ENCODE measurements at regions not wholly inside any gene's neighbourhood (a gene's known extent, or its start where the extent isn't known, plus 50 kb on each side); places are given as distances from the start of the nearest gene placed in this dataset.
"Not testable (repeated sequence)": the region's sequence is repeated elsewhere in the genome, so short reads cannot be mapped to it uniquely, and the experiment has no call there.

DNA sequence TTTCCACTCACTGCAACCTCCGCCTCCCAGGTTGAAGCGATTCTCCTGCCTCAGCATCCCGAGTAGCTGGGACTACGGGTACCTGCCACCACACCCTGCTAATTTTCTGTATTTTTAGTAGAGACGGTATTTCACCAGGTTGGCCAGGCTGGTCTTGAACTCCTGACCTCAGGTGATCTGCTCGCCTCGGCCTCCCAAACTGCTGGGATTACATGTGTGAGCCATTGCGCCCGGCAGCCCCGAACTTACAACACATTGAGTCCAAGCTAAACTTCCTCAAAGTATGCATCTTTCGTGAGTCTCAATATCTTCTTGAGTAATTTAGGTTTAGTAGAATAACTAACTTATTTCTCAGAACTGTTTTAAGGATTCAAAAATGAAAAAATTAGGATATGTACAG lies 447.2 kb downstream of the EPHA5 start:
- H3K27ac ChIP-seq (ENCODE audit: extremely low read length, insufficient read depth, low read length); POLR2A ChIA-PET; ATAC-seq; H3K79me2 ChIP-seq (ENCODE audit: insufficient read depth, low read length); H3K9ac ChIP-seq (ENCODE audit: insufficient read depth, low read depth, low read length); H3K36me3 ChIP-seq (replicated peaks in 1 of 2; ENCODE audit: control insufficient read depth in 1 of 2, insufficient read depth in 2 of 2, low read length in 2 of 2); H3K9me3 ChIP-seq (ENCODE audit: low read length); in situ Hi-C loops (cut with HindIII; ENCODE audit: extremely low pct_ligation_motif_present, low pct_unique_long_range_greater_than_20kb); H3K4me3 ChIP-seq (replicated peaks in 1 of 3; ENCODE audit: insufficient read depth in 1 of 3, low read depth in 2 of 3, low read length in 3 of 3); H3K4me2 ChIP-seq (ENCODE audit: low read depth, low read length); FAIRE-seq; DNase-seq (ENCODE audit: low spot score); H3K27me3 ChIP-seq (ENCODE audit: control insufficient read depth in 1 of 2, insufficient read depth in 2 of 2, low read length in 2 of 2); BruUV-seq (replicated peaks); CTCF ChIA-PET (ENCODE audit: low intra/inter-chr PET ratio, low total read pairs); intact Hi-C loops (cut with micrococcal nuclease; ENCODE audit: unreplicated experiment); H3K4me1 ChIP-seq (ENCODE audit: insufficient read depth, low read length); H4K20me1 ChIP-seq (ENCODE audit: insufficient read depth, low read length); H2AFZ ChIP-seq (ENCODE audit: low read length): not testable (repeated sequence)
- WGBS (ENCODE audit: low lambda C conversion rate), result 0% methylated on average over 6 of the region's 11 CpGs

DNA sequence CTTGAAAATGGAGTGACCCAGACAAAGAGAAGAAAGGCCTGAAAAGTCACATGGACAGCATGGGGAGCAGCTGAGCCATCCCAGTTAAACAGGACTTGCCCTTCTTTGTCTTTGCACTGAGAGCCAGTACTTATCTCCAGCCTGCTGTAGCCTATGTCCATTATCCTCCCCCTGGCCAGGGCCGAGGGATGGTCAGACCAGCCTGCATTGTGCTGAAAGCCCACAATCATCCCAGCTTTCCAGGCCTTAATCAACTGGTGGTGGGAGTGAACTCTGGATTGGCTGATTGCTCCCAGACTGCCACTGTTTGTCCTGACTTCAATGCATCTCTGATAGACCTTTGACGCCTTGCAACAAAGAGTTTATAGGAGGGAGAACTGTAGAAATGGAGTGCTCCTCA lies 453.1 kb downstream of the EPHA5 start:
- Histone ChIP-seq H3K9me3 (ENCODE audit: low read length) (no peaks in the 10 kb centered on the region), H3K4me1 (ENCODE audit: insufficient read depth, low read length) (no peaks in the 10 kb centered on the region), H3K4me2 (ENCODE audit: low read depth, low read length) (no peak overlapping the region), H3K9ac (ENCODE audit: insufficient read depth, low read depth, low read length) (no peak overlapping the region), H3K4me3 (replicated peaks in 1 of 3; ENCODE audit: insufficient read depth in 1 of 3, low read depth in 2 of 3, low read length in 3 of 3) (no peak overlapping the region), H2AFZ (ENCODE audit: low read length) (no peak overlapping the region), H3K27ac (ENCODE audit: extremely low read length, insufficient read depth, low read length) (no peak overlapping the region), H3K36me3 (replicated peaks in 1 of 2; ENCODE audit: control insufficient read depth in 1 of 2, insufficient read depth in 2 of 2, low read length in 2 of 2) (no peaks in the 10 kb centered on the region), H3K27me3 (ENCODE audit: control insufficient read depth in 1 of 2, insufficient read depth in 2 of 2, low read length in 2 of 2) (no peaks in the 10 kb centered on the region), H4K20me1 (ENCODE audit: insufficient read depth, low read length) (no peaks in the 10 kb centered on the region), H3K79me2 (ENCODE audit: insufficient read depth, low read length) (no peaks in the 10 kb centered on the region)
- ChIA-PET POLR2A (no interaction called here), CTCF (ENCODE audit: low intra/inter-chr PET ratio, low total read pairs) (no interaction called here)
- DNase-seq (ENCODE audit: low spot score) (no peak), FAIRE-seq (no peak), ATAC-seq (no peak)
- 0% methylated on average over 2 of the region's 2 CpGs for WGBS (ENCODE audit: low lambda C conversion rate)
- in situ Hi-C loops (cut with HindIII; ENCODE audit: extremely low pct_ligation_motif_present, low pct_unique_long_range_greater_than_20kb), result no loop called here
- intact Hi-C loops (cut with micrococcal nuclease; ENCODE audit: unreplicated experiment), result no loop called here
- no TSS peak for BruUV-seq (replicated peaks)
- TF ChIP-seq GTF2F1 (IDR thresholded peaks at IDR 0.05; ENCODE audit: low read length), result no peak
- TF ChIP-seq CHCHD3 (CRISPR knock-in tag; IDR thresholded peaks at IDR 0.05), result no peak
- TF ChIP-seq, protein P1, sequence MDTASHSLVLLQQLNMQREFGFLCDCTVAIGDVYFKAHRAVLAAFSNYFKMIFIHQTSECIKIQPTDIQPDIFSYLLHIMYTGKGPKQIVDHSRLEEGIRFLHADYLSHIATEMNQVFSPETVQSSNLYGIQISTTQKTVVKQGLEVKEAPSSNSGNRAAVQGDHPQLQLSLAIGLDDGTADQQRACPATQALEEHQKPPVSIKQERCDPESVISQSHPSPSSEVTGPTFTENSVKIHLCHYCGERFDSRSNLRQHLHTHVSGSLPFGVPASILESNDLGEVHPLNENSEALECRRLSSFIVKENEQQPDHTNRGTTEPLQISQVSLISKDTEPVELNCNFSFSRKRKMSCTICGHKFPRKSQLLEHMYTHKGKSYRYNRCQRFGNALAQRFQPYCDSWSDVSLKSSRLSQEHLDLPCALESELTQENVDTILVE (CRISPR knock-in tag; IDR thresholded peaks at IDR 0.05), result no peak
- TF ChIP-seq, protein P2, sequence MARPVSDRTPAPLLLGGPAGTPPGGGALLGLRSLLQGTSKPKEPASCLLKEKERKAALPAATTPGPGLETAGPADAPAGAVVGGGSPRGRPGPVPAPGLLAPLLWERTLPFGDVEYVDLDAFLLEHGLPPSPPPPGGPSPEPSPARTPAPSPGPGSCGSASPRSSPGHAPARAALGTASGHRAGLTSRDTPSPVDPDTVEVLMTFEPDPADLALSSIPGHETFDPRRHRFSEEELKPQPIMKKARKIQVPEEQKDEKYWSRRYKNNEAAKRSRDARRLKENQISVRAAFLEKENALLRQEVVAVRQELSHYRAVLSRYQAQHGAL (CRISPR knock-in tag; IDR thresholded peaks at IDR 0.05; ENCODE audit: not compliant biosample characterization), result no peak
- TF ChIP-seq KAT8 (CRISPR knock-in tag; IDR thresholded peaks at IDR 0.05), result no peak
- no peak for TF ChIP-seq SSRP1 (CRISPR knock-in tag; IDR thresholded peaks at IDR 0.05)
- TF ChIP-seq ZC3H13 (CRISPR knock-in tag; IDR thresholded peaks at IDR 0.05), result no peak
- TF ChIP-seq, protein P3, sequence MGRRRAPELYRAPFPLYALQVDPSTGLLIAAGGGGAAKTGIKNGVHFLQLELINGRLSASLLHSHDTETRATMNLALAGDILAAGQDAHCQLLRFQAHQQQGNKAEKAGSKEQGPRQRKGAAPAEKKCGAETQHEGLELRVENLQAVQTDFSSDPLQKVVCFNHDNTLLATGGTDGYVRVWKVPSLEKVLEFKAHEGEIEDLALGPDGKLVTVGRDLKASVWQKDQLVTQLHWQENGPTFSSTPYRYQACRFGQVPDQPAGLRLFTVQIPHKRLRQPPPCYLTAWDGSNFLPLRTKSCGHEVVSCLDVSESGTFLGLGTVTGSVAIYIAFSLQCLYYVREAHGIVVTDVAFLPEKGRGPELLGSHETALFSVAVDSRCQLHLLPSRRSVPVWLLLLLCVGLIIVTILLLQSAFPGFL (CRISPR knock-in tag; IDR thresholded peaks at IDR 0.05), result no peak
- no peak for TF ChIP-seq ZFP36L1 (CRISPR knock-in tag; IDR thresholded peaks at IDR 0.05)
- TF ChIP-seq ZNF598 (CRISPR knock-in tag; IDR thresholded peaks at IDR 0.05; ENCODE audit: borderline replicate concordance), result no peak
- no peak for TF ChIP-seq ZNF816 (CRISPR knock-in tag; IDR thresholded peaks at IDR 0.05; ENCODE audit: borderline replicate concordance)
- no peak for TF ChIP-seq EZH2 (conservative IDR thresholded peaks at IDR 0.05; ENCODE audit: low read depth, low read length)
- TF ChIP-seq, protein P4, sequence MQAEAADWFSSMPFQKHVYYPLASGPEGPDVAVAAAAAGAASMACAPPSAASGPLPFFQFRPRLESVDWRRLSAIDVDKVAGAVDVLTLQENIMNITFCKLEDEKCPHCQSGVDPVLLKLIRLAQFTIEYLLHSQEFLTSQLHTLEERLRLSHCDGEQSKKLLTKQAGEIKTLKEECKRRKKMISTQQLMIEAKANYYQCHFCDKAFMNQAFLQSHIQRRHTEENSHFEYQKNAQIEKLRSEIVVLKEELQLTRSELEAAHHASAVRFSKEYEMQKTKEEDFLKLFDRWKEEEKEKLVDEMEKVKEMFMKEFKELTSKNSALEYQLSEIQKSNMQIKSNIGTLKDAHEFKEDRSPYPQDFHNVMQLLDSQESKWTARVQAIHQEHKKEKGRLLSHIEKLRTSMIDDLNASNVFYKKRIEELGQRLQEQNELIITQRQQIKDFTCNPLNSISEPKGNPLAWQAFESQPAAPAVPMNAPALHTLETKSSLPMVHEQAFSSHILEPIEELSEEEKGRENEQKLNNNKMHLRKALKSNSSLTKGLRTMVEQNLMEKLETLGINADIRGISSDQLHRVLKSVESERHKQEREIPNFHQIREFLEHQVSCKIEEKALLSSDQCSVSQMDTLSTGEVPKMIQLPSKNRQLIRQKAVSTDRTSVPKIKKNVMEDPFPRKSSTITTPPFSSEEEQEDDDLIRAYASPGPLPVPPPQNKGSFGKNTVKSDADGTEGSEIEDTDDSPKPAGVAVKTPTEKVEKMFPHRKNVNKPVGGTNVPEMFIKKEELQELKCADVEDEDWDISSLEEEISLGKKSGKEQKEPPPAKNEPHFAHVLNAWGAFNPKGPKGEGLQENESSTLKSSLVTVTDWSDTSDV (CRISPR knock-in tag; IDR thresholded peaks at IDR 0.05), result no peak

Measured in HepG2 (cell line).